Ishikawa (cell line): ENCODE measurements at regions not wholly inside any gene's neighbourhood (a gene's known extent, or its start where the extent isn't known, plus 50 kb on each side); places are given as distances from the start of the nearest gene placed in this dataset.

Experiments
- CEBPB ChIP-seq: IDR thresholded peaks from 2 replicates; pipeline ENCODE4 v1.6.1; 2012
- CREB1 ChIP-seq: IDR thresholded peaks from 2 replicates; pipeline ENCODE4 v1.6.1; 2012; ENCODE audit warnings: low read depth
- EGR1 ChIP-seq: IDR thresholded peaks from 2 replicates; pipeline ENCODE4 v1.6.1; 2012
- EP300 ChIP-seq: IDR thresholded peaks from 2 replicates; pipeline ENCODE4 v1.6.1; 2012; ENCODE audit warnings: borderline replicate concordance
- MAX ChIP-seq: IDR thresholded peaks from 2 replicates; pipeline ENCODE4 v1.6.1; 2012
- NFIC ChIP-seq: IDR thresholded peaks from 2 replicates; pipeline ENCODE4 v1.6.1; 2012
- RAD21 ChIP-seq: IDR thresholded peaks from 2 replicates; pipeline ENCODE4 v1.6.1; 2012; ENCODE audit warnings: low read depth
- REST ChIP-seq: IDR thresholded peaks from 2 replicates; pipeline ENCODE4 v1.6.1; 2012; ENCODE audit warnings: low read depth, mild to moderate bottlenecking
- TAF1 ChIP-seq: IDR thresholded peaks from 2 replicates; pipeline ENCODE4 v1.6.1; 2012; ENCODE audit warnings: low read depth, mild to moderate bottlenecking
- TEAD4 ChIP-seq: IDR thresholded peaks from 2 replicates; pipeline ENCODE4 v1.6.1; 2012
- YY1 ChIP-seq: IDR thresholded peaks from 2 replicates; pipeline ENCODE4 v1.6.1; 2012; ENCODE audit warnings: low read depth
- ZBTB7A ChIP-seq: IDR thresholded peaks from 2 replicates; pipeline ENCODE4 v1.6.1; 2012; ENCODE audit warnings: low read depth

GRCh38 chr6:14983599-14984518 is 262.0 kb upstream of the JARID2 start:
- TF ChIP-seq ZBTB7A (no peak), EGR1 (no peak), CREB1 (no peak), TEAD4 (no peak), RAD21 (no peak), REST (no peak), CEBPB (no peak), NFIC (no peak), TAF1 (no peak), MAX (no peak), YY1 (no peak), EP300 (no peak)
